ENCODE measurements at regions not wholly inside any gene's neighbourhood (a gene's known extent, or its start where the extent isn't known, plus 50 kb on each side); places are given as distances from the start of the nearest gene placed in this dataset.
A peak's percentile ranks its signal among the peaks of the same experiment; 100 is the strongest.
"Not testable (repeated sequence)": the region's sequence is repeated elsewhere in the genome, so short reads cannot be mapped to it uniquely, and the experiment has no call there.

DNA sequence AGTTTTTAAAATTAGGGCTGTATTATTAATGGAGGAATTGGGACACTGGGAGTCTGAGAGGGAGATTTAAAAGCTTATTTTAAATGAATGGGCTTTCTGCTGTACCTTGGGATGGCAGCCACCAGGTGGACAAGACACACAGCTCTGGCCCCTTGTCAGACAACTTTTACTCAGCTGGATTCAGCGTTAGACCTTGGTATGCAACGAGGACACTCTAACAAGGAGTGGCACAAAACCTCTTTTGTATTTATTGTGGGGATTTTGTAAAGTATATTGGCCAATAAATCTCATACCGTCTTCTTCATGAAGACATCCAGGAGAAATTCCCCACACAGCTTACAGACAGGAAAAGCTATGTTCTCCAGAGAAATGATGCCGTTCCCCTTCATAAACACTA is 105.7 kb downstream of the LCA5 start:
- no peak for DNase-seq (ENCODE audit: low read depth)

DNA sequence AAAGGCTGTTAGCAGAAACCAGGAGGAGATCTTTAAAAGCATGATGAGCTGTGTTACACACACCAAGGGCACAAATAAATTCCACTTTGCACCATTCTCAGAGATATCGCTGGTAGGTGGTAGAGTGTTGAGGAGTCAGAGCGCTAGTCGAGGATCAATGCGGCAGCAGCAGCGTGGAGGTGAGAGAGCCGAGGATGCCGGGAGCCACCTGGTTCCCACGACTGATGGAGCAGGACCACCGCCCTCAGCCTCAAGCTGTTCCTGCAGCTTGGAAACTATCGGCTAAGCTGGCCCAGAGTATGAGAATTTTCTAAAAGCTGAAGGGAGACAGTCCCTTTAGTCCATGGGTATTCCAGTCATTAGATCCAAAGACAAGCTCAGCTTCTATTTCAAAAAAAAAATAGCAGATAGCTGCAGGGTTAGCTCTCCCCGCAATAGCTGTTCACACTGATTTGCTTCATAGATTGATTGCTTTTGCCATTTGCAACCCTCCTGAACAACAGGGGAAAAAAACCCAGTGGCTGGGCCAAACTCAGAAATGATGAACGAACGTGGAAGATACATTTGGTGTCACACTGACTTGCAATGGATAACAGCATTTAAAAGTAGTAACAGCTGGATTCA is 106.2 kb downstream of the LCA5 start:
- DNase-seq (ENCODE audit: low read depth), result no peak

DNA sequence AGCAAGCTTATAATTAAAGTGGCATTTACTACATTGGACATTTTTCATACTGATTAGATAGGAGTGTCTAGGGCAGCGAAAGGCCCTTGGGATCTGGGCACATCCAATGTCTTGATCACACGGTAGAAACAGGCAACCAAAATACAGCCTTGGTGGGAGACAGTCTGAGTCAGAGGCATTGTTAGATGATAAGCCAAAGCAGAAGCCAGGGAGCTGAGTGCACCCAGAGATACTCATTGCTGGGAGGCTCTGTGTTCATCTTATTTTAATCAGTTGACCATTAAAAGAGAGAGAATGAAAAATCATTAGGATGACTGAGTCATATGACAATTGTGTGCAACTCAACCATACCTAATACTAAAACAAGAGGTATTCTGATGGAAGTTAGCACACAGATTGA is 109.5 kb downstream of the LCA5 start:
- DNase-seq (ENCODE audit: low read depth), result no peak

DNA sequence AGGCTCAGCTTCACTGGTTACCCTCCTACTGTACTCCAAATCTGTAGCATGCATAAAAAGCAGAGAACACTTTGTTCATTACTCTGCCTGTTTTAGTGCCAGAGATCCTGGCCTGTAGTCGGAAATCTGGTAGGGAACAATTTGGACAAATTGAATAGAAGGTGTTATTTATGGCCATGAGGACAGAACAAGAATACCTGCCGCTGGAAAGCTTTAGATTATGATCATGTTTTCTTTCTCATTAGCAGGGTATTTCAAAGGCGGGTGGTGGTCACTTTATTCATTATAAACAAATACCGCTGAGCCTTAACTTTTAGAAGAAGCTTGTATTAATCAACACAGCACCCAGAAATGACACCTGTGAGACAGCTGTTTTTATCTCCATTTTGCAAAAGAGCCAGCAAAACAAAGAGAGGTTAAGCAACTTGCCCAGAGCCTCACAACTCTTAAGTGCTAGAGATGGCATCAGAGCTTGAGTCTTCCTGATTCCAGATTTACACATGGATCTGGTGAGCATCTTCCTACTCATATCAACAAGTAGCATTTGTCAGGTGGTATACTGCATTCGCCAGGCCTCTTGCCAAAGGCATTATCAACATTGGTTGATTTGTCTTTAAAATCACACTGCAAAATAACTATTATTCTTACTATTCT is 110.5 kb downstream of the LCA5 start:
- DNase-seq (ENCODE audit: low read depth), result no peak

DNA sequence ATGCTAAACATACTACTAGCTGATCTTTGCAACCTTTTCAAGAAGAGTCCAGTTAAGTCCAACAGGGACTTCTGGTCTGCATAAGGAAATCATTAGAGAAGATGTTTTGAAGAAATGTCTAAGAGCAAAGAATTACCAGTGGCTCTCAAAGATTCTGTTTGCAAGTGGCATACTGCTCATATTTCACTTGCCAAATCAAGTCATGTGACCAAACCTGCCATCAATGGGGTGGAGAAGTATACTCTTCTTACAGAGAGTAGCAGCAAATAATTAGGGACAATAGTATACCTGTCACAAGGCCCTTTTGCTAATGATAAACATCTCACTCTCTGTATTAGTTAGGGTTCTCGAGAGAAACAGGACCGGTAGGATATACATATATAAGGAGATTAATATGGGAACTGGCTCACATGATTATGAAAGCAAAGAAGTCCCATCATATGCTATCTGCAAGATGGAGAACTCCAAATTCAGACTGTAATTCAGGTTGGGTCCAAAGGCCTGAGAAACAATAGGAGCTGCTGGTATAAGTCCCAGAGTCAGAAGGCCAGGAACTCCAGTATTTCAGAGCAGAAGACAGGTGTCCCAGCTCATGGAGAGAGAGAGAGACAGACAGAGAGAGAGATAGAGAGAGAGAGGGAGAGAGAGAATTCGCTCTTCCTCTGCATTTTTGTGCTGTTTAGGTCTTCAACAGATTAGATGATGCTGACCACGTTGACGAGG is 111.5 kb downstream of the LCA5 start:
- DNase-seq (ENCODE audit: low read depth), result no peak

DNA sequence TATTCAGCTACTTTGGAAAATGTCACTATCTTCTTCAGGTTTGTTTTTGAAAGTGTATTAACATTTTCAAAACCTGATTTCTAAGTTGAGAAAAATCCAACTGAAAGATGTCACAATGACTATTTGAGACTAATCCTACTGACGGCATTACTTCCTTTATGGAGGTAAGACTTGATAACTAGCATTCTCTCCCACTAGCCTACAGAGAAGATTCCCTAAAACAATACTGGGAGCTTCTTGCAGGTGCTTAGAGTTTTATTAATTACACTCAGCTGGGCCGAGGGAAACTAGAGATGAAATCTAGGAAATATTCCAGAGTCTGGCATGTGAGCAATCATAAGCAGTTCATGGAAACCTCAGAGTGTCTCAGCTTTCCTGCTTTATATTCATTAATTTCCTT is 114.0 kb downstream of the LCA5 start:
- DNase-seq (ENCODE audit: low read depth), result no peak

DNA sequence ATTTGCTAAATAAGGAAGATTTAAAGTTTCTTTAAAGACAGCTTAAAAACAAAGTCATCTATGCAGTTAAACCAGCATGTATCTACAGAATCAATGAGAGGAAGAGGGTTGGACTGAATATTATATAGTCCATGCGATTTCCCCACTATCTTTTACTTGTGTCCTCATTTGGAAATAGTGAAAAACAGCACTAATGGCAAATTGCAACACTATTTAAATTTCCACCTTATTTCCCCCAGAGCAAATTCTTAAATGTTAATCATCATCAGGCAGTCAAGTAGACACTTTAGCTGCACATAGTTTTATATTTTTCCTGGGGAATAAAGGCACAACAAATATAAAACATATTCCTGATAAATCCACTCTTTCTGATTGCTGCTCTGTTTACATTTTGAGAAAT is 114.6 kb downstream of the LCA5 start:
- no peak for DNase-seq (ENCODE audit: low read depth)

DNA sequence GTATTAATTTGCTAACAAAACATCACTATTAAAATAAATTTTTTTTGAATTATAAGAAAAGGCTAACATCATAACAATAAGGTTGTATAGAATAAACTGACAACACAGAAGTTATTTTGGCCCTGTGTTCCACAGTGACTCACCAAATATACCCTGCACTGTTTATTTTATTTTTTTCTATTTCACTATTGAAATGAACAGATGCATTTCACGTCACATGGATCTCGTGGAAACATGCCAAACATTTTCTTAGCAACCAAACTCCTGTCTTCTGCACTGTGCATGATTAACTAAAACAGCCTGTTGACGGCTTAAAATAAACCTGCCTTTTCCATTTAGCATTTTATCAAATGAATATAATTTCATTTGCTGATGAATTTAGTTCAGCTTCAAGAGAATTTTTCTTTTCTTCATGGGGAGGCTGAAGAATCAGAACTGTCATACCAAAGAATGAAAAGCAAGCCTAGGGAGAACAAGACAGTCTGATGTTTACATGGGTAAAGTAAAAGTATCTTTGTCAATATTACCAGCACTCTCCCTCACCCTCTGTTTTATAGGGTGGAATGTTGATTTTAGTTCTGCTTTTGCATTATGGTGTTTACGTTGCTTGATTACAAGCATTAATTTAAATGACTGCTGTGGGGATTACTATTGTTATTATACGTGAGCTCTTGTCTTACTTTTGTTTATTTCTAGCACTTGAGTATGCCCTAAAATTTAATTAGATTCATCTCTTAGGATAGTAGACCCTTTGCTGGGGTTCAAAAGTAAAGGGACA is 115.3 kb downstream of the LCA5 start:
- peak; percentile 96 for DNase-seq (ENCODE audit: low read depth)

DNA sequence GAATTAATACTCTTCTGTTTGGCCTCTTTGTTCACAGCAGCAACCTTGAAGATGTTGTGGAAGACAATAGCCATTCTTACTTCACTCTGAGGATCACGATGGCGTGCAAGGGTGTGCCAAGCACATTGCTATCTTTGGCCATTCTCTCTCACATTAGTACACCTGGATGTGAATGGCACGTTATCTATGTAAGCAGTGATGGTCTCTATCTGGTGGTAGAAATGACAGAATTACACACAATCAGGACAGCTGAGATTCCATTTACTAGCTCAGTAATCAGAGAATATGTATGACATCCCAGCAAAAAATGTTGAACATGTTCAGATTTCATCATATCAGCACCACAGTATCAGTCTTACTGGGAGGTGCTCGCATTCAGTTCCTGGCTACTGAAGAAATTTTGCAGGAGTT is 116.2 kb downstream of the LCA5 start:
- peak; percentile 45 for DNase-seq (ENCODE audit: low read depth)

DNA sequence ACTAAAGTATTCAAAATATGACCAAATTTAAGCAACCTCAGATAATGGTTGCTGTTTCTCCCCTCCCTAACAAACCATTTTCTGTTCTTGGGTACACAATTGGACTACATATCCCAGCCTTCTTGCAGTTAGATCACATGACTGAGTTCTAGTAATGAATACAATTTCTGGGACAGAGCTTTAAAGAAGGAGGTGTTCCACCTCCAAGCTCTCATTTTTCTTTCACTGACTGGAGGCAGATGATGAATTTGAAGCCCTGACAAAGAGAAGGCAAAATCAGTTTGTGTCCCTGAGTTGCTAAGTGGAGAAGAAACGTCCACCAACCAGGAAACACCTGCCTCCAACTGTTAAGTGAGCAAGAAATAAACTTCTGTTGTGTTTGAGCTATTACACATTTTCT is 117.2 kb downstream of the LCA5 start:
- no peak for DNase-seq (ENCODE audit: low read depth)

DNA sequence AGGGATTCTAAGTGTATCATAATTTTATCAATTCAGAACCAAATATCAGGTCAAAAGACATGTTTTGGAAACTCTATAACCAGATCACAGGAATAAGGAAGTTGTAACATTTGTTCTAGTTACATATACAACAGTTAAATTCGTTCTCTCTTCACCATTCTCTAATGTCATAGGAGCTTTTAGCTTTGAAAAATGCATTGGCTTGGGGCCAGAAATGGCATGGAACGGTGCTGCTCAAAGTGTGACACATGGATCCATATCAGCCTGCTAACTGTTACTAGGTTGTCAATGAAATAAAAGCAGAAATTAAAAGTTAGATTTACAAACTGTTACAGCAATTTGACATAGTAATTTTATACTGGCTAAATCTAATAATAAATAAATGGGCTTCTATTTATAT is 120.3 kb downstream of the LCA5 start:
- no peak for DNase-seq (ENCODE audit: low read depth)

DNA sequence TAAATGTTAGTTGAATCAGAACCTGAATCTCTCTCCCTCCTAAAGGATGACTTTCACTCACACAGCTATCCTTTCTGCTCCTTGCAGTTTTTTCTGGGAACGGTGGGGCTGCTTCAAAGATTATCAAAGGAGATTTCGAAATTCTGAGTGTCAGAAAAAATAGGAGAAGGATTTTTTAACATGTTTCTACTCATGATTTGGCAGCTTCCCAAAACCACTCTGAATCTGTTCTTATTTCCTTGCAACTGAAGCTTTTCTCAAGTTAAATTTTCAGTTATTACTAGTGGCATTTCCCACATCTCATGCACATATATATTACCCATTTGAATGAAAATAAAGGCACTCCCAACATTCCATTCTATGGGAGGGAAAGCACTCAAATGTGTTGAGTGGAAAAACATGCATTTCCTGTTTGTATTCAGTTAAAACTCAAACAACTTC is 123.6 kb downstream of the LCA5 start:
- DNase-seq (ENCODE audit: low read depth), result peak; percentile 58

DNA sequence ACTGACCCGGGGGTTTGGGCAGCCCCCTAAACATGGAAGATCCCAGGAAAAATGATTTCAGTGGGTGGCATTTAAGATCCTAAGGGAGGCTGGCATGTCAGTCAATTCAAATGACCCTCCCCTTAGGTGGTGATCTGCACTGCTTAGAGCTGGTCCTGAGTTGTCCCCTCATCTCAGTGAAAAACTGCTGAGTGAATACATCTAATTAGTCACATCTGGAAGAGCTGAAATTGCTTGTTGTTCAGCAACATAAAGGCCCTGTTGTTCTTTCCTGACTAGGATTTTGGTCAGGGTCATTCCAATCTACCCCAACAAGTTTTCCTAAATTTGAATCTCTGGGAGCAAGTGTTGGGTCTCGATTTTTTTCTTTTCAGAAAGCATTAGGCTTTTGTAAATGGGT is 126.4 kb downstream of the LCA5 start:
- no peak for DNase-seq (ENCODE audit: low read depth)

DNA sequence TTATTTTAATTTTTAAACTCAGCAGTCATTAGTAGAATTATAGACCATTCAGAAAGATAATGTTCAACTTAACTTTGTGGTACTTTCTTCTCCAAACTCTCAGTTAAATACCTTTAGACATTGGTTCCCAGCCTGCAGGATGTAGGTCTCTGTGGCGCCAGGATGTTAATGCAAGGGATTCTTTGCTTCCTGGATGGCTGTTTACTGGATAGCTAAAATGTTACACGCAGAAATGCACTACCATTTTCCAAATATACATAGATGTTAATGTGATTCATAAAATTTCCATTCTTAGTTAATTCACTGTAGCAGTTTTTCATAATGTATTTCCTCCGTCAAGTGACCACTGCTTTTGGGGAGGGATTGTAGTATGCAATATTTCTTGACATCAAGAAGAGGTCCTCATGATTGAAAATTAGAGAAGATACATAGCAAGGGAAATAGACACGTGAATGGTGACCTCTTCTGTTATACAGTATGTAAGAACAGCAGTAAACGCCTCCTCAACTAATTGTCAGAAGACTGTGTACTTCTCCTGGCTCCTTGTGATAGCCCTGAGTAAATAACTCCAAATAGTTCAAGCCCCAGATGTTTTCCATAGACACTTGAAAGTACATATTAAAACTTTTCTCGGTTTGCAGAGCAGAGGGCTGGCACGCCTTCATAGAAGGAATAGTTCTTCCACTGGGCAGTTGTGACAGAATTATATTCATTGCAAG is 128.8 kb downstream of the LCA5 start:
- DNase-seq (ENCODE audit: low read depth), result no peak

DNA sequence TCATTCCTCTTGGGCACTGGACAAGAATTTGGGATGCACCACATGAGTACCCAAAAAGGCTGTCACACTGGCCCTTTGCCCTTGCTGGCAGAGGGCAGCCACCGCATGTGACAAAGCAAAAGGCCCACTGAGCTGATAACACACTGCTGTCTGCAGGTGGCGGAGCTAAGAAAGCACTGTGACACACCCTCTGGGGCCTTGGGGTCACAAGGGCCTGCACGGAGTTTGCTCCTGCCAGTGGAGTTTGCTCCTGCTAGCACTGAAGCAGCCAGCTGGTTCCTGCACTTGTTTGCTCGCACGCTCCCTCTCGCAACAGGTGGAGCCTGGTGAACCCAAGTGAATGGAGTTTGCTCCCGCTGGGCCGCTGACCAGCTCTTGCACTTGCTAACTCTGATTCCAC is 132.6 kb downstream of the LCA5 start:
- no peak for DNase-seq (ENCODE audit: low read depth)

DNA sequence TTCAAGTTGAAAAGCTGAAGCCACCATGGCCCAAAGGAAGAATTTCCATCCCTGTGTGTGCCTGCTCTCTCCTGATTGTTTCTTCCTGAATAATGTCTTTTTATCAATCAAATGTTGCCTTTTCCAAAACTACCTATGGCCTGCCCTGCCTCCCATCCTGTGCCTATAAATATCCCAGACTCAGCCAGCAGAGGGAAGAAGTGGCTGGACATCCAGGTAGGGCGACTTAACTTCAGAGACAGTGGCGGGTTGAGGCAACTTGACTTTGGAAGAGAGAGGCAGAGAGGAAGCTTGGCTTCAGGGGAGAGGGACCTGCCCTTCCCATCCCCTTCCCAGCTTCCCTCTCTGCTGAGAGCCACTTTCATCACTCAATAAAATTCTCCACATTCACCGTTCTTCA is 133.0 kb downstream of the LCA5 start:
- DNase-seq (ENCODE audit: low read depth), result no peak

DNA sequence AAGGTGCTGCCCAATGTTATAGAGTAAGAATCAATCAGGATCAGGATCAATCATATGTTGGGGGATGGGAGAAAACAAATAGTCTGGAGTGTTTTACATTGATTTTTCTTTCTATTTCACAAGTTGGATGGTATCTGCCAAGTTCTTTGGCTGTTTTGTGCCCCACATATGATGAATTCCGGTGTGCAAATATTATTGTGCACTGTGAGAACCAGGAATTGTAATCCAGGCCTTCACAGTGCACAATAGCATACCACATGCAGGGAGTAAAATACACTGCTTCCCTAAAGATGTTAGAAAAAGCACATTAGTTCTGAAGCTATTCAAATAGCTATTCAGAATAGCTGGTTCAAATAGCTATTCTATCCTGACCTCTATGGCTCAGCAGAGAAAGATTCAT is 133.7 kb downstream of the LCA5 start:
- no peak for DNase-seq (ENCODE audit: low read depth)

DNA sequence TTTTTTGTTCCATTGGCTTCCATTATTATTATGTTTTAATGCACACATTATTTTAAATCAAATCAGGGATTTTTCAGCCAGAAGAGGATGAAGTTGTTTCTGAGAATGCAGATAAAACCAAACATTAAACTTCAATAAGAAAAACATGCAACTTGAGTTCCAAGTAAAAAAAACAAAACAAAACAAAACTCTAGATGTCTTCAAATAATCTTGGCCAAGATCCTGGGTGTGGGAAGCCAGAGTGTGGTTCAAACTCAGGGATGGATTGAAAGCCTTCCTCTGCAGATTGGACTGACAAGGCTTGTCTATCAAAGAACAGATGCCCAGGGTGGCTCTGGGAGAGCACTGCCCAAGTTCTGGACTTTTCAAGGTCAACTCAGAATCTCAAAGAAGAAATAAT is 134.1 kb downstream of the LCA5 start:
- no peak for DNase-seq (ENCODE audit: low read depth)

DNA sequence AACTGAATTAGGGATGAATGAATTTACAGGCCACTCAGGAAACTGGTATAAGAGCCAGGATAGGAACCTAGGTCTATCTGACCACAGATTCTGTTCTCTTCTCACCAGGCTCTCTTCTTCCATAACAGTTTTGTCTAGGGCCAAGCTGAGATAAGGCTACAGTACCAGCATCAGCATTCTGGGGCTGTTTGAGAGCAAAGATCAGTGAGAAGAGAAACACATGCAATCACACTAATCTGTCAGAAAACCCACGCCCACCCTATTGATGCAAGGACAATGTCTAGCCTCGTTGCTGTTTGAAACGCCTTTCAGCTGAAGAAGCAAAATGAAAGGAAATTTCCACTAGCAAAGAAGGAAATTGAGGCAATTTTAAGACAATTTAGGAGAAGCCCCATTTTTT is 137.7 kb downstream of the LCA5 start:
- no peak for DNase-seq (ENCODE audit: low read depth)

DNA sequence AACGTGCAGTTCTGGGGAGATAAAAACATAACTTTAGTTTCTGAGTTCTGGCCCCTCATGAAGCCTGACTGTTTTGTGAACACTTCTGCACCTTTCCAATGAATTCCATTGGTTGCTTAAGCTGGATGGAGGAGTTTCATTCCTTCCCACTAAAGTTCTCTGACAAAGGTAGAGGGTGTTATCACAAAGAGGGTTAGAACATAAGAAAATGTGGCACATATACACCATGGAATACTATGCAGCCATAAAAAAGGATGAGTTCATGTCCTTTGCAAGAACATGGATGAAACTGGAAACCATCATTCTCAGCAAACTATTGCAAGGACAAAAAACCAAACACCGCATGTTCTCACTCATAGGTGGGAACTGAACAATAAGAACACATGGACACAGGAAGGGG is 138.6 kb downstream of the LCA5 start:
- DNase-seq (ENCODE audit: low read depth), result not testable (repeated sequence)

DNA sequence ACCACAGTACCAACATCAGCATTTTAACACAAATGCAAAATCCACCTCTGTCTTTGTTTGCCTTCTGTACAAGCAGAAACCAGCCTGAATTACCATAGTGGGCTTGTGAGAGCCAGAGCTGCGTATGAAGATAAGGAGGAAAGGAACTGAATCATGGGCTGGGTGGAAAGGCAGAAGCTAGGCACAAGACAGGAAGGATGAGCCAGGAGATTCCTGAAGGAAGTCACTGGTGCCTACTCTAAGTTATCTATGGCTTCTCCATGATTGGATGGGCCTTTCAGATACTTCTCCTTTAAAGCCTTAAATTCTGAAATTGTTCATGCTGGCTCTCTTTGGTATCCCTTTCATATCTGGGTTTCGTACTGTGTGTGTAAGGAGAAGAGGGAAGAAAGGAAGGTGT is 140.6 kb downstream of the LCA5 start:
- no peak for DNase-seq (ENCODE audit: low read depth)
